Fibroblast of villous mesenchyme (primary cell): ENCODE measurements at regions not wholly inside any gene's neighbourhood (a gene's known extent, or its start where the extent isn't known, plus 50 kb on each side); places are given as distances from the start of the nearest gene placed in this dataset.
A peak's percentile ranks its signal among the peaks of the same experiment; 100 is the strongest.

Experiments used
- DNase-seq: peaks from one replicate; pipeline ENCODE4 v3.0.0-alpha.2; 2010; ENCODE audit warnings: low read depth
- H3K4me3 ChIP-seq: 2 replicates; pipeline ENCODE4 v1.5.1; 2011; ENCODE audit warnings: low read depth, mild to moderate bottlenecking, low read length
- CTCF ChIP-seq: IDR thresholded peaks from 2 replicates; pipeline ENCODE4 v1.5.1; 2012; ENCODE audit warnings: low read depth, mild to moderate bottlenecking, low read length; ENCODE audit not compliant: insufficient read depth

DNA sequence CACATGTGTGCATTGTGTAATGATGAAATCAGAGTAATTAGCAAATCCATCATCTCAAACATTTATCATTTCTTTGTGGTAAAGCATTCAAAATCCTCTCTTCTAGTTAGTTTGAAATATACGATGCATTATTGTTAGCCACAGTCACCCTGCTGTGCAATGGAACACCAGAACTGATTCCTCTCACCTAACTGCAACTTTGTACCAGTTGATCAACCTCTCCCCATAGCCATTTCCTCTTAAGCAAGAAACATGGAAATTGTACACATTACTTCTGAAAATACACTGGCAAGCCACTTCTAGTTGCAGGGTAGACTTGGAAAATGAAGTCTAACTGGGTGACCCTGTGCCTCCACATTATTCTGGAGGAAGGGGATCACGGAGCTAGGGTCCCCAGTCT is 58.1 kb upstream of the ESR1 start:
- TF ChIP-seq CTCF = no peak
- no peak overlapping the region for H3K4me3 ChIP-seq
- no peak for DNase-seq

GRCh38 chr6:151753581-151753980 is 53.9 kb upstream of the ESR1 start:
- TF ChIP-seq CTCF = no peak
- H3K4me3 ChIP-seq = no peak overlapping the region
- DNase-seq = no peak

DNA sequence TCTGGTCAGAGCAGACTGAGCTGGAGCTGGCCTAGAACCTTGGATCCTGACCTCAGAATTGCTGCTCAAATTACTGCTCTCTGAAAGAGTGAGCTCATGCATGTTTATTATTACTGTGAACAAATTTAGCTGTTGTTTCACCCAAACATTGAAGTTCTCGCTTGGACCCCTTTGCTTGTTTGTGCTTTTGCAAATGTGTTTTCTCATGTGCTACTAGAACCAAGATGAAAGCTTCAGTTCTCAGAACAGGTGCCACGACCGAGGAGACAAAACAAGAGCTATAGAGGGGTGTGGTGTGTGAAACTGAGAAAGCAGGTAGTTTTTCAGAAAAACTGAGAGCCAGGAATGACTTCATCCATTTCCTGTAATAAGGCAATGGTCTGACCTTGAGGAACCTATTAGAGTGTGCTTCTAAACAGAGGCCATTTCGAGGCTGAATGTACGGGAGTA is 50.0 kb upstream of the ESR1 start:
- peak; percentile 11 for DNase-seq
- TF ChIP-seq CTCF = no peak
- H3K4me3 ChIP-seq = no peak overlapping the region
